GM10266 (cell line): ENCODE measurements at regions not wholly inside any gene's neighbourhood (a gene's known extent, or its start where the extent isn't known, plus 50 kb on each side); places are given as distances from the start of the nearest gene placed in this dataset.

ENCODE experiments used
- DNase-seq: peaks from one replicate; pipeline ENCODE4 v3.0.0; 2012; ENCODE audit errors: extremely low spot score
- TF ChIP-seq, protein P1 (sequence below): IDR thresholded peaks from 2 replicates; pipeline ENCODE4 v1.5.1; 2012; ENCODE audit warnings: mild to moderate bottlenecking, low read depth; ENCODE audit not compliant: control insufficient read depth, insufficient read depth; ENCODE audit errors: missing control alignments

DNA sequence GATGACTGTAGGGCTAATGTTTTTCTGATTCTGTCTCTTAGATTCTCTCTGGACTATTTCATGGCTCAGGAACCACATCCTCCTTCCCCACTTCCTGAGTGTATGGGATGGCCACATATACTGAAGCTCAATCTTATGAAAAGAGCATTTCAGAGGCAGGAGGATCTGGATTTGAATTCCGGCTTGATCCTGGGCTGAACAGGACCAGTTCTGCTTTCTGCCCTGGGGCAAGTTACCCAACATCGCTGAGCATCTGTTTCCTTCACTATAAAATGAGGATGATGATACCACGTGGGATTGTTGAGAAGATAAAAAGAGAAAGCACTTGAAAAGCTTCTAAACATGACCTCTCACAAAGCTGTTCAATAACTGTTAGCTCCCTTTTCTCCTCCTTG, 168.4 kb upstream of the TNFAIP3 start:
- TF ChIP-seq, protein P1, sequence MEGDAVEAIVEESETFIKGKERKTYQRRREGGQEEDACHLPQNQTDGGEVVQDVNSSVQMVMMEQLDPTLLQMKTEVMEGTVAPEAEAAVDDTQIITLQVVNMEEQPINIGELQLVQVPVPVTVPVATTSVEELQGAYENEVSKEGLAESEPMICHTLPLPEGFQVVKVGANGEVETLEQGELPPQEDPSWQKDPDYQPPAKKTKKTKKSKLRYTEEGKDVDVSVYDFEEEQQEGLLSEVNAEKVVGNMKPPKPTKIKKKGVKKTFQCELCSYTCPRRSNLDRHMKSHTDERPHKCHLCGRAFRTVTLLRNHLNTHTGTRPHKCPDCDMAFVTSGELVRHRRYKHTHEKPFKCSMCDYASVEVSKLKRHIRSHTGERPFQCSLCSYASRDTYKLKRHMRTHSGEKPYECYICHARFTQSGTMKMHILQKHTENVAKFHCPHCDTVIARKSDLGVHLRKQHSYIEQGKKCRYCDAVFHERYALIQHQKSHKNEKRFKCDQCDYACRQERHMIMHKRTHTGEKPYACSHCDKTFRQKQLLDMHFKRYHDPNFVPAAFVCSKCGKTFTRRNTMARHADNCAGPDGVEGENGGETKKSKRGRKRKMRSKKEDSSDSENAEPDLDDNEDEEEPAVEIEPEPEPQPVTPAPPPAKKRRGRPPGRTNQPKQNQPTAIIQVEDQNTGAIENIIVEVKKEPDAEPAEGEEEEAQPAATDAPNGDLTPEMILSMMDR, result no peak

DNA sequence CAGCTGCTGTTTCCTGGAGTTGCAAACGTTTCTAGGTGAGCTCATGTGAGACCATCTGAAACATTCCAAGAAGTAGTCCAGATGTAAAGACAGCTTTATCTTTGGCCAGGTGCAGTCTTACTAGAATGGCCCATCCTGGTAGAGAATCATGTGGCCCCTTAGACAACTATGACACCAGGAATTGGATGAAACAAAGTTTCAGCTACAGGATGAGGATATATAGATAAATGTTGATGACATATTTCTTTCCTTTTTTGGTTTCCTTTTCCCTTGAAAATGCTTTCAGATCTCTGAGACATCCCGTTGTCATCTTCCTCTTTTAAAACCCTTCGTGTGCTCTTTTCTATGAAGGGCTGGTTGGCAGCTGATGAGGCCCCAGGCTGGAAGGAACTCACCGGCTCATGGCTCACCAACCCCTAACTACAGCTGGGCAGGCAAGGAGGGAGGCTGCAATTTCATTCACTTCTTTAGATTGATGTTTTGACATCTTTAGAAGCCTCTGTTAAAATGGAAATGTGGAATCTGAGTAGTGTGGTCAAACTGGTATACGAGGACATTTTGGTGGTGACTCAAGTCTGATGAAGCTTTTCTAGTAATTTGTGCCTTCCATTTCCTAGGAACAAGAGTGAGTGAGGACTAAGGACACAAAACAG, 167.9 kb upstream of the TNFAIP3 start:
- TF ChIP-seq, protein P1, result no peak
- DNase-seq, result peak; percentile 13

More for the DNA sequence above, 168.4 kb upstream of the TNFAIP3 start:
- DNase-seq, result no peak

DNA sequence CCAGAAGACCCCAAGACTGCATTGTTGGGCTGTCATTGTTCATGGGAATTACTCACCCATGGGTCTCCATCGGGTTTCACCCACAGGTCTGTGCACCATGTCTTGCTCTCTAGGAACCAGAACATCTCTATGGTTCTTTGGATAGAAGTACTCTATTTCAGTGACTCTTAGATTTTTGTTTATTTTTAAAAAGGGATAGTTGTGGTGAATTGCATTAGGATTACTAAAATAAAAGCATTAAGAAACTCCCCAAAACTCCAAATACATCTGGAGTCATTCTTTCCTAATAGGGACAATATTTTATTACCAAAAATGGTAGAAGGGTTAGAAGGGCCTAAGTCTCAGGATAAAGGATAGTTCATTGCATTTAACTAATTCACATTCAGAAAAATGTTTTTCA, 166.9 kb upstream of the TNFAIP3 start:
- no peak for DNase-seq
- TF ChIP-seq, protein P1, result no peak

DNA sequence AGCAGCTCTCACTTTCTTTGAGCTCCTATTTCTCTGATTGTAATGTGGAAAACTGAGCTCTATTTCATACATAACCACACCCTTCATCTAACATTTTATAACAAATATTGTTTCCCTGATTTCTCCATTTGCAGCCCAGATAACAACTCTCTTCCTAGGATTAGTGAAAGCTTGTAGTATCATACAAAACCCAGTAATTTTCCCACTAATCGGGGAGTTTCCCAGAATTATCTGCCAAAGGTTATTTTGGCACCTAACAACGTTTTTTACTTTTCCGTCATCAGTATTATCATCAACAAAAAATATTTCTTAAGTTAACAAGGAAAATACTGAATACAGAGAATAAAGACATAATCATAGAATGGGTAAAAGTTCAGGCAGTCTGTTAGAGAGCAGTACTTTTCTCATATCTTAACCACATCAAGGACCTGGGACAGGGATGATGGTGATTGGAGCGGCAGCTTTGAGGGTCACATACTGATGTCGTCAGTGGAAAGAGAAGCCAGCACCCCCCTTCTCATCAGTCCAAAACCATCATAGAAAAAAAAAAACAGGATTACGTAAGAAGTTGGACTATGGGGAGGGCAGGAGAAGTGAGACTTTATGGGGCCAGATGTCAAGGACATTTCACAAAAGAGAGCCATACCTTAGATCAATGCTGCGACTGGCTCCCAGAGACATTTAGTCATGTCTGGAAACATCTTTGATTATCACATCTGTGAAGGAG, 166.1 kb upstream of the TNFAIP3 start:
- no peak for DNase-seq

DNA sequence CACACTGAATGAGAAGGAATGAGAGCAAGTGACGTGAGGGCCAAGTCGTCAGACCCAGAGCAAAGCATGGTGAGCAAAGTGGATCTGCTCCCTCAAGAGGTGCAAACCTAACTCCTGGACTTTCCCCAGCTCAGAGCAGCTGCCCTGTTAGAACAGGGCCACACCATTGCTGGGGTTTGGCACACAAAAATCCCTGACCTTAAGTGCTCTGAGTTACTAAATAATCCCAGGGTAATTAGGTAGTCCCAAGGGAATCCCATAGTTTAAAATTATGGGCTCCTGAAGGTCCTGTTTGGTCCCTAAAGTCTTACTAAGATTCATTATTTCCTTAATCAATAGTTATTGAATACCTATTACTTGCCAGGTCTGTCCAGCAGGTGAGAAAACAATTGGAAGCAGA, 165.1 kb upstream of the TNFAIP3 start:
- TF ChIP-seq, protein P1, result no peak
- DNase-seq, result no peak

More for the DNA sequence above, 166.1 kb upstream of the TNFAIP3 start:
- TF ChIP-seq, protein P1, result no peak

DNA sequence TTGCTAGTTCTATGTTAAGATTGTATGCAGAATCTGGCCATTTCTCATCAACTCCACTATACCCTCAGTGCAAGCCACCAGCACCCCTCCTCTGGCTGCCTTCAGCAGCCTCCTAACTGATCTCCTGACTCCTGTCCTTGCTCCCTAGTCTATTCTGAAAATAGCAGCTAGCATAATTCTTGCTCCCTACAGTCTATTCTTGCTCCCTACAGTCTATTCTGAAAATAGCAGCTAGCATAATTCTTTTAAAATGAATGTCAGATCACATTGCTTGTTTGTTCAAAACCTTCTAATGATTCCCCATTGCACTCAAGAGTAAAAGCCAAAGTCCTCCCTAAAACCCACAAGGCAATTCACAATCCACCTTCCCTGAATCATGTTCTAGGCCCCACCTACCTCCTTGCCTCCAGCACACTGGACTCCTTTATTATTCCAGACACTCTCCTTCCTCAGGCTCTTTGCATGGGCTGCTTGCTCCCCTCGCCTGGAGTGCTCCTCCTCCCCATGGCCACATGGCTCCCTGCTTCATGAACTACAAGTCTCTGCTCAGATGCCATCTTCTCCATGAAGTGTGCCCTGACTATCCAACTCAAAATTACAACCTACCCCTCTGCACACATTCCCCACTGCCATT, 164.2 kb upstream of the TNFAIP3 start:
- TF ChIP-seq, protein P1, result no peak
- DNase-seq, result no peak

DNA sequence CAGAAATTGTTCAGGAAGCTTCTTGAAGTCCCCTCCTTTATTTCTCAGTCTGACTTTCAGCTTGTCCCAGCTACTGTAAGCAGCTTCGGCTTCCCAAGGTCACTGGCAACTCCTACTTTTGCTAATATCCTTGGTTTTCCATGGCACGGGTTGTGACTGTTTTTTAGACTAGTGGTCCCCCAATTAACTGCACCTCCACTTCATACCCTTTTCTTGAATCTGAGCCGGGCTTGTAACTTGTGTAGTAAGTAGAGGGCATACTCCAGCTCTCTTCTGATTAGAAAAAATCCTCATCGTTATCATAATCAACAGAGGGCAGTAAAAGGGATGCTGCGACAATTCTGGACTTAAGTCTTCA, 162.3 kb upstream of the TNFAIP3 start:
- TF ChIP-seq, protein P1, result no peak
- no peak for DNase-seq
